ENCODE measurements at regions not wholly inside any gene's neighbourhood (a gene's known extent, or its start where the extent isn't known, plus 50 kb on each side); places are given as distances from the start of the nearest gene placed in this dataset.

DNA sequence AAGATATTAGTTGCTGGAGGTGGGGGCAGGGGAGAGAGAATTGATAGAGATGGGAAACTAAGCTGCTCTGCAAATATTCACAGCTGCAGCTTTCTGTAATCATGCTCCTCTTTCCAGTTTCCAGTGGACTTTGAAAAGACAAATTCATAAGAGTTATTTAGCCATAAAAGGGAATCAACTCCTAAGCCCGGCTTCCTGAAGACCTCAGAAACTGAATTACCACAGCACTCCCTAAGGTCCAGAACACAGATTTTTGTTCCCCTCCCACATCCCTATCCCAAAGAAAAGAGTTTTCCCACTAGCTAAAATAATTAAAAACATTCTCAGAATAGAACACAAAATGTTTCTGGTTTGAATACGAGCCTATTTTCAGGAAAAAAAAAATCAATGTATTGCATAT lies 871.8 kb upstream of the NR2F2 start:
- Histone ChIP-seq H3K9me3 (no peaks in the 10 kb centered on the region), H3K27me3 (no peaks in the 10 kb centered on the region), H3K4me3 (no peak overlapping the region), H3K36me3 (no peaks in the 10 kb centered on the region), H3K27ac (no peak overlapping the region), H3K4me1 (no peaks in the 10 kb centered on the region)
- TF ChIP-seq POLR2AphosphoS5 (IDR thresholded peaks at IDR 0.05) (no peak), POLR2A (IDR thresholded peaks at IDR 0.05) (no peak), EP300 (IDR thresholded peaks at IDR 0.05) (no peak)
- TF ChIP-seq, protein P1, sequence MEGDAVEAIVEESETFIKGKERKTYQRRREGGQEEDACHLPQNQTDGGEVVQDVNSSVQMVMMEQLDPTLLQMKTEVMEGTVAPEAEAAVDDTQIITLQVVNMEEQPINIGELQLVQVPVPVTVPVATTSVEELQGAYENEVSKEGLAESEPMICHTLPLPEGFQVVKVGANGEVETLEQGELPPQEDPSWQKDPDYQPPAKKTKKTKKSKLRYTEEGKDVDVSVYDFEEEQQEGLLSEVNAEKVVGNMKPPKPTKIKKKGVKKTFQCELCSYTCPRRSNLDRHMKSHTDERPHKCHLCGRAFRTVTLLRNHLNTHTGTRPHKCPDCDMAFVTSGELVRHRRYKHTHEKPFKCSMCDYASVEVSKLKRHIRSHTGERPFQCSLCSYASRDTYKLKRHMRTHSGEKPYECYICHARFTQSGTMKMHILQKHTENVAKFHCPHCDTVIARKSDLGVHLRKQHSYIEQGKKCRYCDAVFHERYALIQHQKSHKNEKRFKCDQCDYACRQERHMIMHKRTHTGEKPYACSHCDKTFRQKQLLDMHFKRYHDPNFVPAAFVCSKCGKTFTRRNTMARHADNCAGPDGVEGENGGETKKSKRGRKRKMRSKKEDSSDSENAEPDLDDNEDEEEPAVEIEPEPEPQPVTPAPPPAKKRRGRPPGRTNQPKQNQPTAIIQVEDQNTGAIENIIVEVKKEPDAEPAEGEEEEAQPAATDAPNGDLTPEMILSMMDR (IDR thresholded peaks at IDR 0.05), result no peak
- intact Hi-C loops (cut with DNase I), result no loop called here
- 25 to 55% methylated on average over 2 of the region's 2 CpGs for WGBS, 2 donors
- no peak for DNase-seq

DNA sequence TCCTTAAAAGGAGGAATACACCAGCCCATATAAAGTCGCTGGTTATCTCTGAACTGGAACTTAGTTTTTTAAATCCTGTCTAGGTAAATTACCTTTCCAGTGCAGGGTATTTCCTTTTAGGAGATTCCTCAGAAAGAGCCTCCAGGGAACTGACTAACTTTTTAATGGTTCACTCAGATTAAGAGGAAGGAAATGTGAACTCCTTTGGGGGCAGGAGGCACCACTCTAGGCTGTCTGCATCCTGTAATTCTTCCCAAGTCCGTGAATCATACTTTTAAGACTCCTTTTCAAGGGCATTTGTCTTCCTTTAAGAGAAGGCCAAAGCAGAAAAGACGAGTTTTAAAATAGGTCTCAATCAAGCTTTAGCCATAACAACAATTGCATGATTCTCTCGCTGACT lies 871.2 kb upstream of the NR2F2 start:
- Histone ChIP-seq H3K27ac (no peak overlapping the region), H3K36me3 (no peaks in the 10 kb centered on the region), H3K4me1 (peaks cover 0 to 4% (median under 1%) of the 10 kb centered on the region in 4 donors), H3K4me3 (no peak overlapping the region), H3K27me3 (no peaks in the 10 kb centered on the region), H3K9me3 (no peaks in the 10 kb centered on the region)
- intact Hi-C loops (cut with DNase I), result no loop called here
- TF ChIP-seq, protein P1 (IDR thresholded peaks at IDR 0.05), result no peak
- no peak for TF ChIP-seq POLR2A (IDR thresholded peaks at IDR 0.05)
- TF ChIP-seq POLR2AphosphoS5 (IDR thresholded peaks at IDR 0.05), result no peak
- no peak for TF ChIP-seq EP300 (IDR thresholded peaks at IDR 0.05)
- no peak for DNase-seq
- WGBS, 2 donors, result 43 to 46% methylated on average over 4 of the region's 4 CpGs

- WGBS, 2 donors, result 77 to 82% methylated on average over 12 of the region's 12 CpGs
- intact Hi-C loops (cut with DNase I), result no loop called here
- peak overlapping the region in 1 of 4 donors; percentile 1 for H3K4me3 ChIP-seq
- peaks cover 0 to 9% (median 4%) of the 10 kb centered on the region in 4 donors for H3K4me1 ChIP-seq
- no peaks in the 10 kb centered on the region for H3K9me3 ChIP-seq
- TF ChIP-seq EP300 (IDR thresholded peaks at IDR 0.05), result no peak
- TF ChIP-seq, protein P1 (IDR thresholded peaks at IDR 0.05), result no peak
- TF ChIP-seq POLR2AphosphoS5 (IDR thresholded peaks at IDR 0.05), result no peak
- TF ChIP-seq POLR2A (IDR thresholded peaks at IDR 0.05), result no peak
- DNase-seq, result no peak
- no peaks in the 10 kb centered on the region for H3K36me3 ChIP-seq
- no peak overlapping the region for H3K27ac ChIP-seq
- no peaks in the 10 kb centered on the region for H3K27me3 ChIP-seq
Measured at GRCh38 chr15:95464509-95464908, 866.0 kb upstream of the NR2F2 start.

DNA sequence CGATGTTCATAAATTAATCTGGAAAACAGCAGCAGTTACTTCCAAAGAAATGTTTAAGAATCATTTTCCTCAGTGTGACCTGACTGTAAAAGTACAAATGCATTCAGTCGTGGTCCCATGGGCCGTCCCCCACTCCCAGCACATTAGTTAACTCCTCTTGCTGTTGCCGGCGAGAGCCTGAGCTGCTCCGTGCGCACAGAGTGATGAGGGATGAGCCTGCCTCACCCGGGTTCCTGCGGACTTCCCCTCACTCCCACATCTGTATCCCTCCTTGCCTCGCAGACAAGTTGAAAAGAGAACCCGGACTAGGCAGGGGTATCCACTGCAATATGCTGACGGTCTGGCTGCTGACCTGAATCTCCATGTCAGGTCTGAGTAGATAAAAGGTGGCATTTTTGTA lies 861.7 kb upstream of the NR2F2 start:
- H3K27ac ChIP-seq, result no peak overlapping the region
- H3K36me3 ChIP-seq, result no peaks in the 10 kb centered on the region
- 82 to 85% methylated on average over 12 of the region's 12 CpGs for WGBS, 2 donors
- no peak overlapping the region for H3K4me3 ChIP-seq
- H3K27me3 ChIP-seq, result no peaks in the 10 kb centered on the region
- intact Hi-C loops (cut with DNase I), result no loop called here
- H3K4me1 ChIP-seq, result peaks cover 0 to 9% (median 4%) of the 10 kb centered on the region in 4 donors
- no peak for TF ChIP-seq POLR2A (IDR thresholded peaks at IDR 0.05)
- no peak for TF ChIP-seq POLR2AphosphoS5 (IDR thresholded peaks at IDR 0.05)
- TF ChIP-seq EP300 (IDR thresholded peaks at IDR 0.05), result no peak
- TF ChIP-seq, protein P1 (IDR thresholded peaks at IDR 0.05), result no peak
- no peak for DNase-seq
- H3K9me3 ChIP-seq, result no peaks in the 10 kb centered on the region

DNA sequence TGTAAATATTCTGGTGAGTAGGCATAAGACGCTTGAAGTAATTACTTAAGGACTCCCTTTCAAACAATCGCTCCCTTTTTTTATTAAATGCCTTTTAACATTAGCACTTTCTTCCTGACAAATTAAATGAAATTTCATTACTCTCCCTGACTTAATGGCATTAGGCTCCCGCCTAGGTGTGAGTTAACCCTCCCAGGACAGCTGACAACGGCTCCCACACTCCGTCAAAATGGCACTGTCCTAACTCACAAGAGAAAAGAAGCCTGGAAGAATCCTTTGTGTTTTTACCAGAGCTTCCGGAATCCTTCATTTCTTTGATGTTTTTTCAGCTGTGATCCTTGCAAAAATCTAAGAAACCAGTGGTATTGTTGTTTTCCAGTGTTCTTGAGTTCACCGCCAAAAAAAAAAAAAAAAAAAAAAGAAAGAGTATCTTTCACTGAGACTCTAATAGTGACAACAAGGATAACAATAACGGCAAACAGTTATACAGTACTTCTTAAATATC lies 861.0 kb upstream of the NR2F2 start:
- TF ChIP-seq, protein P1 (IDR thresholded peaks at IDR 0.05), result no peak
- TF ChIP-seq EP300 (IDR thresholded peaks at IDR 0.05) (no peak), POLR2A (IDR thresholded peaks at IDR 0.05) (no peak), POLR2AphosphoS5 (IDR thresholded peaks at IDR 0.05) (no peak)
- 63 to 66% methylated on average over 8 of the region's 8 CpGs for WGBS, 2 donors
- Histone ChIP-seq H3K27ac (no peak overlapping the region), H3K4me1 (peaks cover 0 to 3% (median 1%) of the 10 kb centered on the region in 4 donors), H3K36me3 (no peaks in the 10 kb centered on the region), H3K4me3 (no peak overlapping the region), H3K9me3 (no peaks in the 10 kb centered on the region), H3K27me3 (no peaks in the 10 kb centered on the region)
- DNase-seq, result no peak
- intact Hi-C loops (cut with DNase I), result no loop called here
